Medulla oblongata (tissue), 1 donor: ENCODE measurements at regions not wholly inside any gene's neighbourhood (a gene's known extent, or its start where the extent isn't known, plus 50 kb on each side); places are given as distances from the start of the nearest gene placed in this dataset.
A peak's percentile ranks its signal among the peaks of the same experiment; 100 is the strongest.
"Not testable (repeated sequence)": the region's sequence is repeated elsewhere in the genome, so short reads cannot be mapped to it uniquely, and the experiment has no call there.

Source experiments
- DNase-seq: peaks from one replicate; pipeline ENCODE4 v3.0.0-alpha.2; 2015; ENCODE audit errors: extremely low spot score

DNA sequence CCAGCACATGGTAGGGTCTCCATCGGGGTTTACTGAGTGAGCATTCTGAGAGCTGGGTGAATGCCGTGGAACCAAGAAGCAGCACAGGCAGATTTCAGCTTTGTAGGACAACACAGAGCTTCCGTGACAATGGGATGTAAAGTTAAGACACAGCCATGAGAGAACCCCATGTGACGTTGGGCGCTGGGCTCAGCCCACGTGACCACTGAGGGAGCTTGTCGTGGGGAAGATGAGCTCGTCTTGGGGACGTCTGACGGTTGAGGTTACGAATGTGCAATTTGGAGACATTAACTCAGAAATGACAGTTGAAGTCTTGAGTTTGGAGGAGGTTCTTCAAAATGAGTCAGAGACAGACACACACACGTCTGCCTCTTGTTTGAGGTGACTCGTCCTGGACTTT, 51.5 kb upstream of the MUC20 start:
- DNase-seq, result not testable (repeated sequence)

DNA sequence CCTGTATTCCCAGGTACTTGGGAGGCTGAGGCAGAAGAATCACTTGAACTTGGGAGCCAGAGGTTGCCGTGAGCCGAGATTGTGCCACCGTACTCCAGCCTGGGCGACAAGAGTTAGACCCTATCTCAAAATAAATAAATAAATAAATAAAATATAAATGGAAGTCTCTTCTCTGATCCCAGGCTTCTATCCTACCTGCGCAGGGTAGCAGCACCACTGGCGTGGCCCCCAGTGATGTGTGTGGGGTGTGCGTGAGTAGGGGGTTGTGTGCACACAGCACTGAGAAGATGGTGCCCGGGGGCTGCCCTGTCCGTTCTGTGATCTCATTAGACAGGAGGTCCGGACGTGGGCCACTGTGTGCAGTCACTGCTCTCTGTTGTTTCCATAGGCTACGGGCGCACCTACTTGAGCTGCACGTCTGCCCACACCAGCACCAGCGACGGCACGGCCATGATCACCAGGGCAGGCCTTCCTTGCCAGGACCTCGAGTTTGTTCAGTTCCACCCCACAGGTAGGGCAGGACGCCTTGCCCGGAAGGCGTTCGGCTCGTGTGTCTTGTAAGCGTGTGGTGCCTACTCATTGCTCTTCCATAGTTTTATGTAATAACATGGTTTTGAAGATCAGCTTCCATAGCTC, 52.5 kb upstream of the MUC20 start:
- DNase-seq, result not testable (repeated sequence)

- DNase-seq, result not testable (repeated sequence)
Measured at GRCh38 chr3:195665311-195665710, 55.5 kb upstream of the MUC20 start.

DNA sequence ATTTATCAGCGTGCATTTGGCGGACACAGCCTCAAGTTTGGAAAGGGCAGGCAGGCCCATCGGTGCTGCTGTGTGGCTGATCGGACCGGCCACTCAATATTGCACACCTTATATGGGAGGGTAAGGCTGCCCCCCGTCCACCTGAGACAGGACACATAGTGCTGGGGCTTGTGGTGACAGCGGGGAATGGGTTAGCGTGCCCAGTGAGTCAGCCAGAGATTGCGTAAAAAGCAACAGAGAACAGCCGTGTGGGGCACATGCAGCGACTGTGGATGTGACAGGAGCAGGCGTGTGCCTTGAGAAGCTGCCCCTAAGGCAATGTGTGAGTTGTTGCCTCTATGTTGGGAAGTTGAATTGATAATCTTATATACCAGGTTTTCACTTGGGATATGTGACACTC, 56.6 kb upstream of the MUC20 start:
- DNase-seq, result not testable (repeated sequence)

- DNase-seq, result not testable (repeated sequence)
Measured at GRCh38 chr3:195659136-195659533, 61.6 kb upstream of the MUC20 start.

GRCh38 chr3:195658381-195659135, 62.2 kb upstream of the MUC20 start:
- not testable (repeated sequence) for DNase-seq

DNA sequence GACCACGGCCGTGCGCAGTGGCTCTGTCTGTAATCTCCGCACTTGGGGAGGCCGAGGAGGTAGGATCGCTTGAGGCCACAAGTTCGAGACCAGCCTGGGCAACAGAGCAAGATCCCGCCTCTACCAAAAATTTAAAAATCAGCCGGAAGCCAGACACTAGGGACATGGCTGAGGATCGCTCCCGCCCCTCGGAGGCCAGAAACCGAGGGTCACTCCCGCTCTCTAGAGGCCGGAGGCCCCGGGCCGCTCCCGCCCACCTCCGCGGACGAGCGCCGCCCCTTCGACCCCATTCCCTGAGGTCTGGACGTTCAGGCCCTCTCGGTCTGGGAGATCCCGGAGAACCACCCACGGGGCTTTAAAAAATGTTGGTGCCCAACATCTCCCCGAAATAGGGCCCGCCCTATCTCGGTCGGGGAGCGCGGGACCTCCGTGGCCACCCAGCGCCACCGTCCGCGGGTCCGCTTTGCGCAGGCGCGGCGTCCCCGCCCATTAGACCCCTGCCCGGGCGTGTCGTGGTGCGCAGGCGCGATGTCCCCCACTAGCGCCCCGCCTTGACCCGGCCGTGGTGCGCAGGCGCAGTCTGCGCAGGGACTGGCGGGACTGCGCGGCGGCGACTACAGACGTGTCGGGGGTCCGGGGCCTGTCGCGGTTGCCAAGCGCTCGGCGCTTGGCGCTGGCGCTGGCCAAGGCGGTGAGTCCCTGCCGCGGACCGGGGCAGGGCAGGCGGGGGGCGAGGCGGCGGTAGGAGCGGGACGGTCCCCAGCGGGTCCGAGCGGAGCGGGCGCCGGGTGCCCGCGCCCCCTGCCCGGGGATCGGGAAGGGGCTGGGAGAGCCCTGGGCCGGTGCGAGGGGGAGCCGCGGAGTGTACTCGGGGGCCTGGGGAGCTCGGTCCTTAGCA, 63.1 kb upstream of the MUC20 start:
- DNase-seq, result peak; percentile 90

GRCh38 chr3:195656091-195656490, 64.7 kb upstream of the MUC20 start:
- DNase-seq, result not testable (repeated sequence)

DNA sequence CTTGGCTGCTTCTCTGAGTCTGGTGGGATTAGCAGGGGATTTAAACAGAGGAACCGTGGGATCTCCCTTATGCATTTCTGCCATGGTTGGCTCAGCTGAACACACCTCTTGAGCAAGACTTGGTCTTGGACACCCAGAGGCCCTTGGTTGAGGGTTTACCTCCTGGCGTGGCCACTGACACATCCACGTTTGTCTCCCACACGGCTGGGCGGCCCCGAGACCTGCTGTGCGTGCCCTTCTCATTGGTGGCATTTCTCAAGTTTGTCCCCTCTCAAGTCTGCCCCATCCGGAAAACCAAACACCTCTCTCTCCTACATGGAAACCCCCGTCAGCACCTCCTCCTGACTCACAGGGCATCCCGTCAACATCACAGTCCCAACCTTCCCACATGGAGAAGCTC, 66.0 kb upstream of the MUC20 start:
- DNase-seq, result not testable (repeated sequence)

GRCh38 chr3:195654138-195654537, 66.6 kb upstream of the MUC20 start:
- DNase-seq, result not testable (repeated sequence)

DNA sequence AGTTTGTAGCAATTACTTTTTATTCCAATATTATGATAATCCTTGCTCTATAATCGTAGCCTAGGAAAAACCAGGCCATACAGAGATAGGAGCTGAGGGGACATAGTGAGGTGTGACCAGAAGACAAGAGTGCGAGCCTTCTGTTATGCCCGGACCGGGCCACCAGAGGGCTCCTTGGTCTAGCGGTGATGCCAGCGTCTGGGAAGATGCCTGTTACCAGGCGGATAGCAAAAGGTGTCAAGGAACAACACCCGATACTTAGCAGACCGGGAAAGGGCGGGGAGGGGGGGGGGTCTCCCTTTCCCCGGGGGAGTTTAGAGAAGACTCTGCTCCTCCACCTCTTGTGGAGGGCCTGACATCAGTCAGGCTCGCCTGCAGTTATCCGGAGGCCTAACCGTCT, 67.1 kb upstream of the MUC20 start:
- DNase-seq, result not testable (repeated sequence)

DNA sequence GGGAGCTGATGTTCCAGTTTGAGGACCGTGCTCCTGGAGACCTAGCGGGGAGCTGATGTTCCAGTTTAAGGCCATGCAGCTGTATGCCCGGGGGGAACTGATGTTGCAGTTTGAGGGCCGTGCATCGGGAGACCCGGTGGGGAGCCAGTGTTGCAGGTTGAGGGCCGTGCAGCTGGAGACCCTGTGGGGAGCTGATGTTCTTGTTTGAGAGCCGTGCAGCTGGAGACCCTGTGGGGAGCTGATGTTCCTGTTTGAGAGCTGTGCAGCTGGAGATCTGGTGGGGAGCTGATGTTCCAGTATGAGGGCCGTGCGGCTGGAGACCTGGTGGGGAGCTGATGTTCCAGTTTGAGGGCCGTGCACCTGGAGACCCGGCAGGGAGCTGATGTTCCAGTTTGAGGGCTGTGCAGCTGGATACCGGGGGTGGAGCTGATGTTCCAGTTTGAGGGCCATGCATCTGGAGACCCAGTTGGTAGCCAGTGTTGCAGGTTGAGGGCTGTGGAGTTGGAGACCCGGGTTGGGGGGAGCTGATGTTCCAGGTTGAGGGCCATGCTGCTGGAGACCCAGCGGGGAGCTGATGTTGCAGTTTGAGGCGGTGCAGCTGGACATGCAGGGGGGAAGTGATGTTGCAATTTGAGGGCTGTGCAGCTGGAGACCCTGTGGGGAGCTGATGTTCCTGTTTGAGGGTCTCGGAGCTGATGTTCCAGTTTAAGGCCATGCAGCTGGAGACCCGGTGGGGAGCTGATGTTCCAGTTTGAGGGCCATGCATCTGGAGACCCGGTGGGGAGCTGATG, 64.4 kb upstream of the APOD start:
- DNase-seq, result not testable (repeated sequence)

DNA sequence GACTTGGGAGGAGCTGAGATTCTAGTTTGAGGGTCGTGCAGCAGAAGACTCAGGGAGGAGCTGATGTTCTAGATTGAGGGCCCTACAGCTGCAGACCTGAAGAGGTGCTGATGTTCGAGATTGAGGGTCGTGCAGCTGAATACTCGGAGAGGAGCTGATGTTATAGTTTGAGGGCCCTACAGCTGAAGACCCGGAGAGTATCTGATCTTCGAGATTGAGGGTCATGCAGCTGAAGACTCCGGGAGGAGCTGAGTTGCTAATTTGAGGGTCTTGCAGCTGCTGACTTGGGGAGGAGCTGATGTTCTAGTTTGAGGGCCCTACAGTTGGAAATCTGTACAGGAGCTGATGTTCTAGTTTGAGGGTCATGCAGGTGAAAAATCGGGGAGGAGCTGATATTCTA, 62.1 kb upstream of the APOD start:
- DNase-seq, result not testable (repeated sequence)

GRCh38 chr3:195643245-195643644, 59.5 kb upstream of the APOD start:
- DNase-seq, result not testable (repeated sequence)

GRCh38 chr3:195642311-195642710, 58.6 kb upstream of the APOD start:
- DNase-seq, result not testable (repeated sequence)

GRCh38 chr3:195638456-195638855, 54.7 kb upstream of the APOD start:
- not testable (repeated sequence) for DNase-seq

- DNase-seq, result not testable (repeated sequence)
Measured at GRCh38 chr3:195637473-195638233, 53.9 kb upstream of the APOD start.

DNA sequence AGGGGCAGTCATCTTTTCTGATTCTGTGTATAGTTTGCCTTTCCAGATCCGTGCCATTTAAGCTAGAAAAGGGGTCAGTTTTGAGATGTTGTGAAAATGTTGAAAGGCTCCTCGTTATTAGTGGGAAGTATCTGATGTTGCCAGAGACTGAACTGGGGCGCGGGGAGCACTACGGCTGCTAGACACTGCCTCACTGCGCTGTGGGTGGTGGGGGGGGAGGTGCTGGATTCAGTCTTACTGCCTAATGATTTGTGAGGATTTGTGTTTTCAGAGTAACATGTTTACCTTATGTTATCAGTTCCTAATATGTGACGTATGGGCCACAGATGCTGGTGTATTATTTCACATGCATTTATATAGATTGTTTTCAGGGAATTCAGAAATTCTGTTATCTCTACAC, 53.3 kb upstream of the APOD start:
- not testable (repeated sequence) for DNase-seq

- not testable (repeated sequence) for DNase-seq
Measured at GRCh38 chr3:195635898-195636685, 52.4 kb upstream of the APOD start.
